Hepatocyte (in vitro differentiated cells): ENCODE measurements at regions not wholly inside any gene's neighbourhood (a gene's known extent, or its start where the extent isn't known, plus 50 kb on each side); places are given as distances from the start of the nearest gene placed in this dataset.

Experiments used
- EZH2 ChIP-seq: fragments of 200-600 bp; sonication (generic); IDR thresholded peaks from 2 replicates; pipeline ENCODE4 v1.6.1; 2016; ENCODE audit warnings: antibody characterized with exemption, mild to moderate bottlenecking, borderline replicate concordance
- EZH2phosphoT487 ChIP-seq: fragments of 200-600 bp; sonication (generic); IDR thresholded peaks from one replicate; pipeline ENCODE4 v1.6.1; 2018; ENCODE audit warnings: antibody characterized with exemption, mild to moderate bottlenecking, low read depth, moderate library complexity; ENCODE audit not compliant: unreplicated experiment, severe bottlenecking
- TF ChIP-seq, protein P1 (sequence below): fragments of 200-600 bp; sonication (generic); IDR thresholded peaks from 2 replicates; pipeline ENCODE4 v1.5.1; 2016; ENCODE audit warnings: antibody characterized with exemption, mild to moderate bottlenecking; ENCODE audit not compliant: poor library complexity

DNA sequence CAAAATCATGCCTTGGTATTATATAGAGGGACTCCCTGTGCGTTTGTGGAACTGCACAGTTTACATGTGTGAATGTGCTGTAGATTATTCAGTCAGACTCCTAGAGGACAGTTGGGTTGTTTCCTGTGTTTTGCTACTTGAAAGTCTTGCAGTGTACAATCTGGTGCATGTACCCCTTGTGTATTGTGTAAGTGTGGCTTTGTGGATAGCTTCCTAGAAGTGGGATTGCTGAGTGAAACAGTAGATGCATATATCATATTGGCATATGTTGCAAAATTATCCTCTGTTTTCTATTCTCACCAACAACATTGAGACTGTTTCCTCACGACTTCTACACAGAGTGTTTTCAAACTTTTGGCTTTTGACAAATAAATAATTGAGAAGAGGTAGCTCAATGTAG lies 263.7 kb downstream of the MAP2K6 start:
- TF ChIP-seq, protein P1, sequence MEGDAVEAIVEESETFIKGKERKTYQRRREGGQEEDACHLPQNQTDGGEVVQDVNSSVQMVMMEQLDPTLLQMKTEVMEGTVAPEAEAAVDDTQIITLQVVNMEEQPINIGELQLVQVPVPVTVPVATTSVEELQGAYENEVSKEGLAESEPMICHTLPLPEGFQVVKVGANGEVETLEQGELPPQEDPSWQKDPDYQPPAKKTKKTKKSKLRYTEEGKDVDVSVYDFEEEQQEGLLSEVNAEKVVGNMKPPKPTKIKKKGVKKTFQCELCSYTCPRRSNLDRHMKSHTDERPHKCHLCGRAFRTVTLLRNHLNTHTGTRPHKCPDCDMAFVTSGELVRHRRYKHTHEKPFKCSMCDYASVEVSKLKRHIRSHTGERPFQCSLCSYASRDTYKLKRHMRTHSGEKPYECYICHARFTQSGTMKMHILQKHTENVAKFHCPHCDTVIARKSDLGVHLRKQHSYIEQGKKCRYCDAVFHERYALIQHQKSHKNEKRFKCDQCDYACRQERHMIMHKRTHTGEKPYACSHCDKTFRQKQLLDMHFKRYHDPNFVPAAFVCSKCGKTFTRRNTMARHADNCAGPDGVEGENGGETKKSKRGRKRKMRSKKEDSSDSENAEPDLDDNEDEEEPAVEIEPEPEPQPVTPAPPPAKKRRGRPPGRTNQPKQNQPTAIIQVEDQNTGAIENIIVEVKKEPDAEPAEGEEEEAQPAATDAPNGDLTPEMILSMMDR = no peak
- TF ChIP-seq EZH2phosphoT487 = no peak
- no peak for TF ChIP-seq EZH2
